GM13976 (cell line): ENCODE measurements at regions not wholly inside any gene's neighbourhood (a gene's known extent, or its start where the extent isn't known, plus 50 kb on each side); places are given as distances from the start of the nearest gene placed in this dataset.

Experiments used
- DNase-seq: peaks from one replicate; pipeline ENCODE4 v3.0.0; 2012; ENCODE audit warnings: low spot score
- in situ Hi-C: fragments of 300-500 bp; cut with MboI; formaldehyde crosslinking; loops from one replicate; pipeline ENCODE4 v1.12.0; 2022; ENCODE audit warnings: low sequenced_read_pairs, mixed read lengths, inconsistent platforms; ENCODE audit not compliant: unreplicated experiment
- TF ChIP-seq, protein P1 (sequence below): IDR thresholded peaks from 2 replicates; pipeline ENCODE4 v1.5.1; 2012; ENCODE audit warnings: borderline replicate concordance, mild to moderate bottlenecking; ENCODE audit not compliant: insufficient read depth; ENCODE audit errors: extremely low read depth, missing control alignments, control extremely low read depth

DNA sequence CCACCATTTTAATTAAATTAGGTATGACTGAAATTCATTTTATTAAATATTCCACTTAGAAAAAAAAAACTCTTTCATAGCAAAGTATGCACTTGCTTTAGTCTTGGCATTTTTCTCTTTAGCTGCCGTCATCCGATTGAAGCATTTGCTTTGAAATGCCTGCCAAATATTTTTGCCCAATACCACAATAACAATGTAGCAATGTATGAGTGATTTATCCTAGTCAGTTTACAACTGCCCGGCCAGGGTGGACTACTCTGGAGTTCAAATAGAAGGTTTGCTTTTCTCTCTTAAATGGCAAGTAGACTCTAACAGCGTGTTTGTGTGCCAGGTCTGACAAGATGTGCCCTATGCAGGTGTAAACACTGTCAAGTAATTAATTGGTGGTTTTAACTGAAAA, 675.3 kb upstream of the SGCG start:
- DNase-seq = no peak
- TF ChIP-seq, protein P1, sequence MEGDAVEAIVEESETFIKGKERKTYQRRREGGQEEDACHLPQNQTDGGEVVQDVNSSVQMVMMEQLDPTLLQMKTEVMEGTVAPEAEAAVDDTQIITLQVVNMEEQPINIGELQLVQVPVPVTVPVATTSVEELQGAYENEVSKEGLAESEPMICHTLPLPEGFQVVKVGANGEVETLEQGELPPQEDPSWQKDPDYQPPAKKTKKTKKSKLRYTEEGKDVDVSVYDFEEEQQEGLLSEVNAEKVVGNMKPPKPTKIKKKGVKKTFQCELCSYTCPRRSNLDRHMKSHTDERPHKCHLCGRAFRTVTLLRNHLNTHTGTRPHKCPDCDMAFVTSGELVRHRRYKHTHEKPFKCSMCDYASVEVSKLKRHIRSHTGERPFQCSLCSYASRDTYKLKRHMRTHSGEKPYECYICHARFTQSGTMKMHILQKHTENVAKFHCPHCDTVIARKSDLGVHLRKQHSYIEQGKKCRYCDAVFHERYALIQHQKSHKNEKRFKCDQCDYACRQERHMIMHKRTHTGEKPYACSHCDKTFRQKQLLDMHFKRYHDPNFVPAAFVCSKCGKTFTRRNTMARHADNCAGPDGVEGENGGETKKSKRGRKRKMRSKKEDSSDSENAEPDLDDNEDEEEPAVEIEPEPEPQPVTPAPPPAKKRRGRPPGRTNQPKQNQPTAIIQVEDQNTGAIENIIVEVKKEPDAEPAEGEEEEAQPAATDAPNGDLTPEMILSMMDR = no peak
- in situ Hi-C loops = no loop called here

DNA sequence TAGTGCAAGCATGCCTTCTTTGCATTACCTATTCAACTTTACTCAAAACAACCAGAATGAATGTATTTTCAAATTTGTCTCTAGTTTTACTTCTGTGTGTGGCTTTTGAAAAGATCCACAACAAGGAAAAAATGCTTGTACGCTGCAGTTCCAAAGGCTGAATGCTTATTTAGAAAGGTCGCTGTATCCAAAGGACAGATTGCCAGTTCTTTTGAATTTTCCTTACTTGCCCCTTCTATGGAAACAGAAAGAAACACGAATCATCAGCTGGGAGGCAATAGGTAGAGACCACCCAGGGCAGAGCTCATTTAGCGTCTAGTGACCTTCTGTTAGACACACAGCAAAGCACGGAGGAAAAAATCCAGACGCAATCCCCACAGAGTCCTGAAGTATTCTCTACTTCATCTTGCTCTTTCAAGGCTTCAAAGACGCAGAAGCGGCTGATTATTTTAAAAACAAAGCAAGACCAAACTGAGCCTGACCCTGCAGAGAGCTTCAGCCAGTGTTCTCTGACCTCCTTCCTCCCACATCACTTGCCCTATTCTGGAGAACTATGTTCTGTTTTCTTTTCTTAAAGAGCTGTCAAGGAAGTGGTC, 674.6 kb upstream of the SGCG start:
- in situ Hi-C loops = no loop called here
- no peak for DNase-seq
- TF ChIP-seq, protein P1 = no peak

DNA sequence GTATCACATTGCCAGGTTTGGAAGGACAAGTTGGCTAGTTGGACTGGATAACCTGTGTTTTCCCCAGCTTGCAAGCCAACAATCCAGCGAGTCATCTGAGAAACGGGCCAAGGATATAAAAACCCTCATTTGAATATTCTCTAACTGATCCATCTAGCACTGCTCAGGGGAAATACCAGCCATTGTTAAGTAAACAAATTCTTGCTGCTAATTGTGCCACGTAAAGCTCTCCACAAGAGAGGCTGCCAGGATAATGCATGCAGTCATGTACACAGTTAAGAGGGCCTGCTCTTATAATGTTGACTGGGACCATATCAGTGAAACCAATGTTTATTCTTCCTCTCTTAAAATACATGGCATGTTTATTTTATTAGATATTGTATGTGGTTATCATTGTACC, 663.2 kb upstream of the SGCG start:
- in situ Hi-C loops = no loop called here

DNA sequence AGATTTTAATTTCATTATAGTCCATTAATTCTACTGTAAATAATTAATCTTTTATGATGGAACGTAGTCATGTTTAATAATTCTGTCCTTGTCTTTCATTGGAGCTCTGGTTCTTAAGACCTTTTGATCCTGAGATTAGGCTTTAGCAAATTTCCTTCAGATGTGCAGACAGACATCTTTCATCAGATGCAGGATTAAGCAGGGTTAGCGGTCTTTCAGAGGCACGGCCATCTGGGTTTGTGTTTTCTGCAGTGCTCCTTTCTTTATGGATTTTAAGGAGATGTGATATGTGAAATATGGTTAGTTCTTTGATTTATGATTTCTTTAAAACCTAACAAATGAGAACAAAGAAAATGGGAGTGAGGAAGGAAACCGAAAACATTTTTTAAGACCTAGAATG, 643.9 kb upstream of the SGCG start:
- in situ Hi-C loops = no loop called here
- DNase-seq = no peak
- TF ChIP-seq, protein P1 = no peak

More for the DNA sequence above, 663.2 kb upstream of the SGCG start:
- no peak for DNase-seq
- TF ChIP-seq, protein P1 = no peak

DNA sequence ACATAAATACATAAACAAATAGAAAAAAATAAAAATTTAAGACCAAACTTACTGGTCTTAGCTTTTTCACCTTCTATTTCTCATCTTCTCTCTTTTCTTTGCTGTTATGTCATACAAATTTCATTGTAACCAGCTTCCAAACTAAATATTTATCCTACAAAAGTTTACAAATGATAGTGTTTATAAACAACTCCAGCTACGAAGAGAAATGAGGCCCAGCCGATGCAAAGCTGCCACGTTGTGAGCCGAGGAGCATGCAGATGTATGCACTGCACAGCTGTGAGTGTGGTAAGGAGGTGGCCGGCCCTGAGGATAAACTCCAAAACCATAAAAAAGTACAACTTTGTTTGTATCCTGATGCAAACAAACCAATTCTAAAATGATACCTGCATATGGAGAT, 642.4 kb upstream of the SGCG start:
- no peak for DNase-seq
- TF ChIP-seq, protein P1 = no peak
- in situ Hi-C loops = no loop called here

DNA sequence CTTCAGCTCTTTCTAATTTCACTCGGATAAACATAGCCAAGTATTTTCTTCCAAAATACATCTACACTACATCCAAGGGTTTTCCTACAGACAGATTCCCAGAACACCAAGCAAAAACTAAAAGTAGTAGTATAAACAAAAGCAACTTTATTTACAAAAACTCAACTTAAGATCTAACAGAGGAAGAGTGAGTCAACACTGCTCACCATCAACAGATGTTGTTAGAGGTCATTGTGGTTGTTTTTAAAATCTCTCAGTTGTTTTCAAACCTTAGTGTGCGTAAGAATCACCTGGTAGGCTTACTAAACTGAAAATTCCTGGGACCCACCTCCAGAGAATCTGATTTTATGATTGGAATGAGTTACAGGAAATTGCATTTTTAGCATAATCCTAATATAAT, 631.7 kb upstream of the SGCG start:
- TF ChIP-seq, protein P1 = no peak
- no peak for DNase-seq
- in situ Hi-C loops = no loop called here
